ENCODE measurements at regions not wholly inside any gene's neighbourhood (a gene's known extent, or its start where the extent isn't known, plus 50 kb on each side); places are given as distances from the start of the nearest gene placed in this dataset.

DNA sequence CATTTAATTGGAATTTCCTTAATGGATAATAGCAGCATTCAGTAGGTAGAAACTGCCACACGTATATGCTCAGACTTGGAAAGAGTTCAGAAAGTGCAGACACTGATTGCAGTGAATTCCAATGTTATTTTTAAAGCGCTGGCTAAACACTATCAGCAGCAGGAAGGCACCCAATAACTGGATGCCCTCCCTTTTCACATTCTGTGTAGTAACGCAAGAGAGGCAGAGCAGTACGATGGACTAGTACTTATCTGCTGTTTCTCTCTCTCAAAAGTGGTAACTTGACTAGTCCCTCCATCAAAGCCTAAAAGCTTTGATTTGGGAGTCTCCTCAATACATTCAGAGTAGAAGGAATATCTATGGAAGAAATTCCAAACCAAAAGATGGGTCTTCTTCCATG, 791.0 kb downstream of the TMTC2 start:
- no peaks in the 10 kb centered on the region for H3K36me3 ChIP-seq
- H3K27ac ChIP-seq = no peak overlapping the region
- no peak for DNase-seq
- no peak for TF ChIP-seq EP300 (IDR thresholded peaks at IDR 0.05)
- TF ChIP-seq POLR2AphosphoS5 (IDR thresholded peaks at IDR 0.05) = no peak
- TF ChIP-seq POLR2A (IDR thresholded peaks at IDR 0.05) = no peak
- TF ChIP-seq, protein P1, sequence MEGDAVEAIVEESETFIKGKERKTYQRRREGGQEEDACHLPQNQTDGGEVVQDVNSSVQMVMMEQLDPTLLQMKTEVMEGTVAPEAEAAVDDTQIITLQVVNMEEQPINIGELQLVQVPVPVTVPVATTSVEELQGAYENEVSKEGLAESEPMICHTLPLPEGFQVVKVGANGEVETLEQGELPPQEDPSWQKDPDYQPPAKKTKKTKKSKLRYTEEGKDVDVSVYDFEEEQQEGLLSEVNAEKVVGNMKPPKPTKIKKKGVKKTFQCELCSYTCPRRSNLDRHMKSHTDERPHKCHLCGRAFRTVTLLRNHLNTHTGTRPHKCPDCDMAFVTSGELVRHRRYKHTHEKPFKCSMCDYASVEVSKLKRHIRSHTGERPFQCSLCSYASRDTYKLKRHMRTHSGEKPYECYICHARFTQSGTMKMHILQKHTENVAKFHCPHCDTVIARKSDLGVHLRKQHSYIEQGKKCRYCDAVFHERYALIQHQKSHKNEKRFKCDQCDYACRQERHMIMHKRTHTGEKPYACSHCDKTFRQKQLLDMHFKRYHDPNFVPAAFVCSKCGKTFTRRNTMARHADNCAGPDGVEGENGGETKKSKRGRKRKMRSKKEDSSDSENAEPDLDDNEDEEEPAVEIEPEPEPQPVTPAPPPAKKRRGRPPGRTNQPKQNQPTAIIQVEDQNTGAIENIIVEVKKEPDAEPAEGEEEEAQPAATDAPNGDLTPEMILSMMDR (IDR thresholded peaks at IDR 0.05) = no peak
- WGBS, 2 donors = 26 to 37% methylated on average over 3 to 4 of the region's 4 CpGs
- H3K27me3 ChIP-seq = no peaks in the 10 kb centered on the region
- H3K4me1 ChIP-seq = no peaks in the 10 kb centered on the region
- ATAC-seq (ENCODE audit: low FRiP score in 2 of 2) = no peak
- no peak overlapping the region for H3K4me3 ChIP-seq
- H3K9me3 ChIP-seq = no peaks in the 10 kb centered on the region

- 68 to 76% methylated on average over 2 of the region's 2 CpGs for WGBS, 2 donors
- no peak for TF ChIP-seq POLR2A (IDR thresholded peaks at IDR 0.05)
- no peak for TF ChIP-seq EP300 (IDR thresholded peaks at IDR 0.05)
- TF ChIP-seq, protein P1 (IDR thresholded peaks at IDR 0.05) = no peak
- TF ChIP-seq POLR2AphosphoS5 (IDR thresholded peaks at IDR 0.05) = no peak
Observed at GRCh38 chr12:83476695-83477690, 790.3 kb downstream of the TMTC2 start.

GRCh38 chr12:83476006-83476405, 789.3 kb downstream of the TMTC2 start:
- DNase-seq (no peak), ATAC-seq (ENCODE audit: low FRiP score in 2 of 2) (no peak)
- 88 to 92% methylated on average over 1 of the region's 1 CpG for WGBS, 2 donors
- Histone ChIP-seq H3K36me3 (no peaks in the 10 kb centered on the region), H3K27me3 (no peaks in the 10 kb centered on the region), H3K9me3 (no peaks in the 10 kb centered on the region), H3K4me1 (no peaks in the 10 kb centered on the region), H3K4me3 (no peak overlapping the region), H3K27ac (no peak overlapping the region)
- TF ChIP-seq POLR2AphosphoS5 (IDR thresholded peaks at IDR 0.05) = no peak
- TF ChIP-seq POLR2A (IDR thresholded peaks at IDR 0.05) = no peak
- TF ChIP-seq, protein P1 (IDR thresholded peaks at IDR 0.05) = no peak
- no peak for TF ChIP-seq EP300 (IDR thresholded peaks at IDR 0.05)

More at GRCh38 chr12:83476695-83477690, 790.3 kb downstream of the TMTC2 start:
- Histone ChIP-seq H3K27me3 (no peaks in the 10 kb centered on the region), H3K36me3 (no peaks in the 10 kb centered on the region), H3K27ac (no peak overlapping the region), H3K9me3 (no peaks in the 10 kb centered on the region), H3K4me3 (no peak overlapping the region), H3K4me1 (no peaks in the 10 kb centered on the region)
- ATAC-seq (ENCODE audit: low FRiP score in 2 of 2) = no peak
- DNase-seq = no peak

DNA sequence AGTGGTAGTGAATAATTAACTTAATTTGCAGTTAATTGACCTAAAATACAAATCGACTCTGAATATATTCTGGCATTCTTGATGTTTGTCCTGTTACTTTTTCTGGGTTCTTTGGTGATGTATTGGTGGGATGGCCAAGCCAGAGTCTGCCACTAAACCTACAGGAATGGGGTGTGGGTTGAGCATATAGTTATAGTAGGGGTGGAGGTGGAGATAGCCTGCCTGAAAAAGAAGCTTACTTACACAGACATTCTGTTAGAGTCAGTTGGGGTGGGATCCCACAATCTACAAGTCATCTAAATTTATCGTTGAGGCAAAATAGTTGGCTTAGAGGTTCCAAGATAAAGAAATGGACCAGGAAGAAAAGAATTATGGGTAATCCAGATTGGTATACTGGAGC, 787.7 kb downstream of the TMTC2 start:
- Histone ChIP-seq H3K27me3 (no peaks in the 10 kb centered on the region), H3K4me3 (no peak overlapping the region), H3K27ac (no peak overlapping the region), H3K4me1 (no peaks in the 10 kb centered on the region), H3K36me3 (no peaks in the 10 kb centered on the region), H3K9me3 (no peaks in the 10 kb centered on the region)
- TF ChIP-seq POLR2AphosphoS5 (IDR thresholded peaks at IDR 0.05) (no peak), POLR2A (IDR thresholded peaks at IDR 0.05) (no peak), EP300 (IDR thresholded peaks at IDR 0.05) (no peak)
- TF ChIP-seq, protein P1 (IDR thresholded peaks at IDR 0.05) = no peak
- 87 to 92% methylated on average over 2 of the region's 2 CpGs for WGBS, 2 donors
- no peak for DNase-seq
- ATAC-seq (ENCODE audit: low FRiP score in 2 of 2) = no peak

All from upper lobe of left lung (tissue), 6 donors.